ENCODE measurements at regions not wholly inside any gene's neighbourhood (a gene's known extent, or its start where the extent isn't known, plus 50 kb on each side); places are given as distances from the start of the nearest gene placed in this dataset.

DNA sequence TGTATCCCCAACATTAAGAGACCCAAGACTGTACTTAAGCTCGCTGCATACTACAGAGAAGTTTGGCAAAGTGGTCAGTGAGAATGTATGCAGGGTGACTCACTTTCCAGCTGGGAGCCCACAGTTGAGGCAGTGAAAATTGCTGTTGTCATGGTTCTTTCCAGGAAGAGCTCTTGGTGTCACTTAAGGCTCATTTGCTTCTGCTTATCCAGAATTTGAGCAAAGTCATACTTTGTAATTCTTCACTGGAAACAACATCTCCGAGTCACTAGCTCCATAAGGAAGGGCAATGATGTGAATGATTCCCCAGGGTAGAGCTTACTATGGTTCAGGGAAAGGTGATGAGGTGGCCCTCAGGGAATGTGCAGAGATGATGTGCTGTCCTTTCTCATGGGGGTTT lies 65.4 kb upstream of the FBXL4 start:
- no peak overlapping the region for H3K27ac Mint-ChIP-seq
- no peak overlapping the region for H3K4me3 Mint-ChIP-seq

DNA sequence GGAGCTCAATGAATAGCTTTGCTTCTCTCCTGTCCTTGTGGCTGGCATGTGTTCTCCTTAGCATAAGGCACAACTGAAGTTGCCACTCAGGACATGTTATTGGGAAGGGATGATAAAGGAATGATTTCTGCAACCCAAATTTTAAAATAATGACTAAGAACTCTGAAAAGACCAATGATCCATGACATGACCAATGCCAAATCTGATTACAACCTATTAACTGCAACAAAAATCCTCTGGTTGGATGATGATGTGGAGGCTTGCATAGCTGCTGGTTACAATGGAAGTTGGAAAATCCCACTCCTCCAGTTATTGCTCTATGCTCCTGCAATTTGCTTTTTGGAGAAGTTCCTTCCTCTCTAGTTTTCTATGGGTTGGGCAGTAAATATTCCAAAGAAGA lies 63.4 kb upstream of the FBXL4 start:
- Mint-ChIP-seq H3K36me3 (no peaks in the 10 kb centered on the region), H3K27me3 (no peaks in the 10 kb centered on the region), H3K4me3 (no peak overlapping the region), H3K27ac (no peak overlapping the region), H3K9me3 (no peaks in the 10 kb centered on the region), H3K4me1 (no peaks in the 10 kb centered on the region)
- ATAC-seq (replicated peaks), result no peak
- no peak for DNase-seq

More for the DNA sequence above, 65.4 kb upstream of the FBXL4 start:
- H3K36me3 Mint-ChIP-seq, result no peaks in the 10 kb centered on the region
- H3K27me3 Mint-ChIP-seq, result peaks cover 0 to 5% of the 10 kb centered on the region in 2 donors
- H3K9me3 Mint-ChIP-seq, result no peaks in the 10 kb centered on the region
- no peak for ATAC-seq (replicated peaks)
- no peak for DNase-seq
- no peaks in the 10 kb centered on the region for H3K4me1 Mint-ChIP-seq

- Mint-ChIP-seq H3K9me3 (no peaks in the 10 kb centered on the region), H3K4me3 (no peak overlapping the region), H3K4me1 (no peaks in the 10 kb centered on the region), H3K36me3 (no peaks in the 10 kb centered on the region), H3K27ac (no peak overlapping the region), H3K27me3 (peaks cover 4 to 5% of the 10 kb centered on the region in 2 donors)
- ATAC-seq (replicated peaks) (no peak), DNase-seq (no peak)
Observed at GRCh38 chr6:99002831-99003230, 55.1 kb upstream of the FBXL4 start.

- Mint-ChIP-seq H3K27me3 (peaks cover 11 to 23% of the 10 kb centered on the region in 2 donors), H3K4me1 (no peaks in the 10 kb centered on the region), H3K36me3 (no peaks in the 10 kb centered on the region), H3K27ac (no peak overlapping the region), H3K9me3 (no peaks in the 10 kb centered on the region), H3K4me3 (no peak overlapping the region)
- ATAC-seq (replicated peaks) (no peak), DNase-seq (no peak)
Observed at GRCh38 chr6:98998103-98998502, 50.4 kb upstream of the FBXL4 start.
